ENCODE measurements at regions not wholly inside any gene's neighbourhood (a gene's known extent, or its start where the extent isn't known, plus 50 kb on each side); places are given as distances from the start of the nearest gene placed in this dataset.

DNA sequence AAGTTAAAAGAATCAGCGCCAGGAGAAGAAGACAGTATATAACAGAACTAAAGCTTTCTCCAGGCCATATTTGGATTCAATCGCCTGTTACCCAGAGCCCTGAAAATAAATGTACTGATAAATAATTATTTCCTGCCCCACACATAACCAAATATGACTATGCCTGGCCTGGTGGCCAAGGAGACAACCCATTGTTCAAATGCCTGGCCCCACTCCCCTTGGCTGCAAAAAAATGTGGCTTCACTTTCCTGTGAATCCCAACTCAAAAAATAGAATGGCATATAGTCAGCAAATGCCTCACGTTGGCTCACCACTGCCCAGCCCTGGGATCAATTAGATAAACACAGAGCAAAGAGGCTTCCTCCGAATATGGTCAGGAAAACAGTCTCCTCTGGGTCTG is 472.1 kb downstream of the BCL11B start:
- no peak for DNase-seq (ENCODE audit: low spot score)
- TF ChIP-seq, protein P1, sequence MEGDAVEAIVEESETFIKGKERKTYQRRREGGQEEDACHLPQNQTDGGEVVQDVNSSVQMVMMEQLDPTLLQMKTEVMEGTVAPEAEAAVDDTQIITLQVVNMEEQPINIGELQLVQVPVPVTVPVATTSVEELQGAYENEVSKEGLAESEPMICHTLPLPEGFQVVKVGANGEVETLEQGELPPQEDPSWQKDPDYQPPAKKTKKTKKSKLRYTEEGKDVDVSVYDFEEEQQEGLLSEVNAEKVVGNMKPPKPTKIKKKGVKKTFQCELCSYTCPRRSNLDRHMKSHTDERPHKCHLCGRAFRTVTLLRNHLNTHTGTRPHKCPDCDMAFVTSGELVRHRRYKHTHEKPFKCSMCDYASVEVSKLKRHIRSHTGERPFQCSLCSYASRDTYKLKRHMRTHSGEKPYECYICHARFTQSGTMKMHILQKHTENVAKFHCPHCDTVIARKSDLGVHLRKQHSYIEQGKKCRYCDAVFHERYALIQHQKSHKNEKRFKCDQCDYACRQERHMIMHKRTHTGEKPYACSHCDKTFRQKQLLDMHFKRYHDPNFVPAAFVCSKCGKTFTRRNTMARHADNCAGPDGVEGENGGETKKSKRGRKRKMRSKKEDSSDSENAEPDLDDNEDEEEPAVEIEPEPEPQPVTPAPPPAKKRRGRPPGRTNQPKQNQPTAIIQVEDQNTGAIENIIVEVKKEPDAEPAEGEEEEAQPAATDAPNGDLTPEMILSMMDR (IDR thresholded peaks at IDR 0.05): no peak
- no peaks in the 10 kb centered on the region for H3K4me1 ChIP-seq (ENCODE audit: control insufficient read depth in 1 of 2, low read depth in 2 of 2)
- no peak for ATAC-seq (ENCODE audit: insufficient number of reproducible peaks, low FRiP score, low read depth)
- H3K9me3 ChIP-seq: peaks cover 1% of the 10 kb centered on the region
- no peak overlapping the region for H3K4me3 ChIP-seq
- H3K27me3 ChIP-seq (replicated peaks; ENCODE audit: insufficient read depth): no peaks in the 10 kb centered on the region
- H3K36me3 ChIP-seq: no peaks in the 10 kb centered on the region
- no peak overlapping the region for H3K27ac ChIP-seq

DNA sequence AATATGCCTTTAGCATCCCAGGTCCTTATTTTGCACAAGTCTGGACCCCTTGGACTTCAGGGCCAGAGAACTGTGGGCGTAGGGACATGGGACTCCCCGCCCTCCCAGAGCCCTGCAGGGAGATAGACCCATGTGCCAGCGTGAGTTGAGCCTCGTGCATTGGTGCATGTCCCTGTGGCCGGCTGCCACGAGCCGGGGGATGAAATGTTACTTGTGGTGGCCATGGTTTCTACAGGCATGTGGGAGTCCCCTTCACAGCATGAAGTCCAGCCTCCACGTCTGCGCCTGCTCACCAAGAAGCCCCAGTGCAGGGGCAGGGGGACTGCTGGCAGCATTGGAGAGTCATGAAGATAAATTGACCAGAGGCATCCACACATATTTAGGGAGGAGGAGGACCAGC is 470.0 kb downstream of the BCL11B start:
- H3K4me1 ChIP-seq (ENCODE audit: control insufficient read depth in 1 of 2, low read depth in 2 of 2): no peaks in the 10 kb centered on the region
- no peaks in the 10 kb centered on the region for H3K9me3 ChIP-seq
- TF ChIP-seq, protein P1 (IDR thresholded peaks at IDR 0.05): no peak
- H3K27me3 ChIP-seq (replicated peaks; ENCODE audit: insufficient read depth): no peaks in the 10 kb centered on the region
- ATAC-seq (ENCODE audit: insufficient number of reproducible peaks, low FRiP score, low read depth) (no peak), DNase-seq (ENCODE audit: low spot score) (no peak)
- H3K27ac ChIP-seq: no peak overlapping the region
- H3K36me3 ChIP-seq: no peaks in the 10 kb centered on the region
- H3K4me3 ChIP-seq: no peak overlapping the region

DNA sequence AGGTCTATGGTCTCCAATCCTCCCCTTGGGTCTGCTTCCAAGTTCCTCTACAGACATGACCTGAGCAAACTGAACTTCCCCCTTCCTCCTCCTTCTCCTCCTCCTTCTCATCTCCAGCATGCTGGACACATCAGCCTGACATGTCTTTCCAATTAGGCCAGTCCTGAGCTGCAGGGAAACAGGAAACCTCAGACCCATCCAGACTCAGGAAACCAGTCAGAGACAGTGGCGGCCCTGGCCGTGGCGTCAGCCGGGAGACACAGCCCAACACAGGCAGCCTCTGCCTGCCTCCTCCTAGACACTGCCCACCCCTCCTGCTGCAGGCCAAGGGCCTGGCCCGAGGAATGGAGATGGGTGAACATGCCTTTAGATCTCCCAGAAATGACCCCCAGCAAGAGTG is 468.8 kb downstream of the BCL11B start:
- no peaks in the 10 kb centered on the region for H3K4me1 ChIP-seq (ENCODE audit: control insufficient read depth in 1 of 2, low read depth in 2 of 2)
- H3K36me3 ChIP-seq: no peaks in the 10 kb centered on the region
- ATAC-seq (ENCODE audit: insufficient number of reproducible peaks, low FRiP score, low read depth) (no peak), DNase-seq (ENCODE audit: low spot score) (no peak)
- no peaks in the 10 kb centered on the region for H3K9me3 ChIP-seq
- no peaks in the 10 kb centered on the region for H3K27me3 ChIP-seq (replicated peaks; ENCODE audit: insufficient read depth)
- TF ChIP-seq, protein P1 (IDR thresholded peaks at IDR 0.05): no peak
- H3K4me3 ChIP-seq: no peak overlapping the region
- H3K27ac ChIP-seq: no peak overlapping the region

DNA sequence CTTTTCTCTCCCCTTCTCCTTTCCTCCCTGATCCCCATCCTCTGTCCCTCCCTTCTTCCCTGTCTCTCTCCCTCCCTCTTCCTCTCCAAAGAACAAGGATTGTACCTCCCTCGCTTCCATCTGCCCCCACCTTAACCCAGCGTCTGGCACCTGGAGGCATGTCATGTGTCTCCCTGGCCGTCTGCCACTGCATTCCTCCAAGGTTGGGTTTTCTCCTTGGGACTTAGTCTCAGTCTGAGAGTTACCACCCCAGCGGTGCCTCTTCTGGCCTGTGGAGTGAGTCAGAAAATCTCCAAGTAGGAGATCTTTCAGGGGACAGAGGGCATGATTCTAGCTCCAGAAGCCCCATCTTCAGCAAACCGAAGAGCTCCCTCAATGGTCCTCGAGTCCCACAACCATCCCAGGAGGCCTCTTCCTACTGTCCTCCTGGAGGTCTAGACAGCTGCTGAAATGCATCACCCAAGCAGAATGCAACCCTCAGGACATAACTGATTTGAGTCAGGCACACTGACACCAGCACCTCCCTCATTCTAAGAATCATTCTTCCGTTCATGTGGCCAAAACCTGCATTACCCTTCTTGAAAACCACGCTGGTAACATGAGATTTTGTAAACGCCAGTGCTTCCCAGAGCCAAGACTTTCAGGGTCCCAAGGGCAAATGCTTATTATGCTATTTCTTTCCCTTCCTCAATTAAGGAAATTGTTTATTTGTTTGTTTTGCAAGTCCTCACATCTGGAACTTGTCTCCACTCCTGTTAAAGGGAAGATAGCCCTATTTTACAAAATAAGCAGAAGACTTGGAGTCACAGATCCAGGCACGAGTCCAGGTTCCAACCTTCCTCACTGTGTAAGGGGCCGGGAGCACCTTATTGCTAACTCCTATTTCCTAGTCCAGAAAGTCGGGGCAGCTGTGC is 463.2 kb downstream of the BCL11B start:
- Histone ChIP-seq H3K9me3 (no peaks in the 10 kb centered on the region), H3K27ac (no peak overlapping the region), H3K27me3 (replicated peaks; ENCODE audit: insufficient read depth) (no peaks in the 10 kb centered on the region), H3K4me3 (no peak overlapping the region), H3K4me1 (ENCODE audit: control insufficient read depth in 1 of 2, low read depth in 2 of 2) (no peaks in the 10 kb centered on the region), H3K36me3 (no peaks in the 10 kb centered on the region)
- TF ChIP-seq, protein P1 (IDR thresholded peaks at IDR 0.05): no peak
- DNase-seq (ENCODE audit: low spot score) (no peak), ATAC-seq (ENCODE audit: insufficient number of reproducible peaks, low FRiP score, low read depth) (no peak)

DNA sequence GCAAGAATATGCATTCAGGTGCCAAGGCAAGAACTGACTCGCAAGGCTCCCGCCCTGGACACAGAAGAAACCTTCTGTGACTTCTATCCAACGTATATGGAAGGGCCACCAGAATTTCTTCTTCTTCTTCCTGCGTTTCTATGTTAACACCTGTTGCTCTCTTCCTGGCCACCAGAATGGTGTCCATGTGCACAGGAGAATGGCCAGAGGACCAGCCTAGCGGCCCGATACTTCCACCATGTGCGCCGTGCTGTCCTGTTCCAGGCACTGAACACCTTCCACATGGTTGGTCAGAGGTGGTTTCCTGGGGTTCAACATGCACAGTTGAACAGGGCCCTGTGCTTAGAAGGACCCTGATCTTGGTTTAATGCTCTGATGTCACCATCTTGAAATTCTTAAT is 455.8 kb downstream of the BCL11B start:
- Histone ChIP-seq H3K4me3 (no peak overlapping the region), H3K4me1 (ENCODE audit: control insufficient read depth in 1 of 2, low read depth in 2 of 2) (no peaks in the 10 kb centered on the region), H3K27me3 (replicated peaks; ENCODE audit: insufficient read depth) (no peaks in the 10 kb centered on the region), H3K9me3 (no peaks in the 10 kb centered on the region), H3K27ac (no peak overlapping the region), H3K36me3 (no peaks in the 10 kb centered on the region)
- DNase-seq (ENCODE audit: low spot score) (no peak), ATAC-seq (ENCODE audit: insufficient number of reproducible peaks, low FRiP score, low read depth) (no peak)
- TF ChIP-seq, protein P1 (IDR thresholded peaks at IDR 0.05): no peak
